ENCODE measurements at regions not wholly inside any gene's neighbourhood (a gene's known extent, or its start where the extent isn't known, plus 50 kb on each side); places are given as distances from the start of the nearest gene placed in this dataset.

DNA sequence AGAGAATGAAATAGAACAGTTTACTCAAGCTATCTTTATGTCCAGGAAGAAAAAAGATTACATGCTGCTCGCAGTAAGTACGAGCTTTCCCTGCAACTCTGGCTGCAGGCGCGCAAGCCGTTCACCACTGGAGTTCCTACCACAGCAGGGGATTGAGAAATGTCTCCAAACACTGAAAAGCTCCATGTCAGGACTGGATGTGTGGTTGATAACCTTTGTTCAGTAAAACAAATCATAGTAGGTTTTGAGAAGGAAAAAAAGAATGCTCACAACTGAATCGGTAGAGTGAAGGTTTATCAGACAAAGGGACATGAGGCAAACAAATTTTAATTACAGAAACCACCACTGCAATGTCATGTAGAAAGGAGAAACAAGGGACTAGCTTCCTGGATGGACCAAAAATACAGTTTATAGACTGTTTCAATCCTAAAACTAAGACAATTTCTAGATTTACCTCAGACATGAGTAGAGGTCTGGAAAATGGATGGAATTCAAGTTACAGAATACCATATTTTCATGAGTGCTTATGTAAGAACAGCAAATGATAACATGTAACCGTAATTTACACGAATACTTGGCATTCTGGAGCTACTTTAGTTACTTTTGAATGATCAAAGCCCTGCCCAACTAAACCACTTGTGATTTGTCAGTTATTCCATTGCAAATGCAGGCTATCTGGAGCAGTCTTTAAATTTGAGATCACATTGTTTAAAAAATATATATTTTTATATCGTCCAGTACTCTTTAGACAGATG, 471.1 kb downstream of the SHQ1 start:
- no peaks in the 10 kb centered on the region for H3K9me3 Mint-ChIP-seq (ENCODE audit: unreplicated experiment)
- no peak overlapping the region for H3K4me3 Mint-ChIP-seq (ENCODE audit: unreplicated experiment)
- TF ChIP-seq CTCF (IDR thresholded peaks at IDR 0.05; ENCODE audit: unreplicated experiment) = no peak
- no peak for DNase-seq (ENCODE audit: unreplicated experiment)
- intact Hi-C loops (cut with micrococcal nuclease) = no loop called here
- H3K36me3 Mint-ChIP-seq (ENCODE audit: insufficient read depth, unreplicated experiment) = peaks cover 29% of the 10 kb centered on the region
- peaks cover 18% of the 10 kb centered on the region for H3K4me1 Mint-ChIP-seq (ENCODE audit: insufficient read depth, unreplicated experiment)
- POLR2A ChIA-PET = interaction anchor here (1.0 kb wide), 1 partner anchor 12 kb away, joined by 3 read pairs; no protein-coding TSS in a partner anchor
- BruUV-seq (replicated peaks) = no TSS peak
- H3K27me3 Mint-ChIP-seq (ENCODE audit: insufficient read depth, unreplicated experiment) = no peaks in the 10 kb centered on the region
- H3K27ac Mint-ChIP-seq (ENCODE audit: low read depth, unreplicated experiment) = no peak overlapping the region
- CTCF ChIA-PET = interaction anchor here (1.1 to 1.2 kb wide), 2 partner anchors 9 to 510 kb away, joined by 3 to 4 read pairs; no protein-coding TSS in a partner anchor

DNA sequence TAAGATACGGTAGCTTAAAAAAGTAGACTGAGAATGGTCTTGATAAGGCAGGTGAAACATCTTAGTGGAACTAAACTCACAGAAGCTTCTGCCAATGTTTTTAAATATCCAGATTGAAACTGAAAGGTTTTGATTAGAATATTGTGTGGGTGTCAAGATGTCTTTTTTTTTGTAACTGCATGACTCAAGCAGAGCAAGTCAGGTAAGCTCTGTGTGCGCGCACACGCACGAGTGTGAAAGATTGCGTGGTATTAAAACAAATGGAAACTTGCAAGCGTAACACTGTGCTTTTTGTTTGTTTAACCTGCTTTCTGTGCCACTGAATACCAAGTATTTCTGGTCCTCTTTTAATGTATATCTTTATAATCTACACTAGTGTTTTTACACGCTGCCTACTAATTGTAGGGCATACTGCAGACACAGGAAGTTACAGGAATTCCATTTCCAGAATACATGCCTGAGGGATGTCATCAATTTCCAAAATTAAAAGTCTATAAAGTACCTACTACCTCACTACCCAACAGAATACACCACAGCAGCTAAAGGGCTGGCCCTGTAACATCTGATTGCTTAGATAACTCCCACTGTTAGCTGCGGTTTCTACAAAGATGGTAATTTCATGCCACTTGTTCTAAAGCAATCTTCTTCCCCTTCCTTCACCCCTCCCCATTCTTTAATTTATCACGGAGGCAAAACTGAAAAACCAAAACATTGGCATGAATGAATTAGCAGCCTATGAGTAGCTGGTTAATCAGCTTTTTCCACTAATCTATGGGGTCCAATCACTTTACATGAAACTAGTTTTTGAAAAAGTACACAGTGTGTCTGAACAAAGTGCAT, 472.8 kb downstream of the SHQ1 start:
- H3K4me3 Mint-ChIP-seq (ENCODE audit: unreplicated experiment) = no peak overlapping the region
- peaks cover 18% of the 10 kb centered on the region for H3K4me1 Mint-ChIP-seq (ENCODE audit: insufficient read depth, unreplicated experiment)
- DNase-seq (ENCODE audit: unreplicated experiment) = no peak
- CTCF ChIA-PET = interaction anchor here (0.7 to 0.9 kb wide), 3 partner anchors 39 to 648 kb away, joined by 3 to 4 read pairs (median 3); no protein-coding TSS in a partner anchor
- H3K27me3 Mint-ChIP-seq (ENCODE audit: insufficient read depth, unreplicated experiment) = no peaks in the 10 kb centered on the region
- peaks cover 29% of the 10 kb centered on the region for H3K36me3 Mint-ChIP-seq (ENCODE audit: insufficient read depth, unreplicated experiment)
- intact Hi-C loops (cut with micrococcal nuclease) = no loop called here
- no peak overlapping the region for H3K27ac Mint-ChIP-seq (ENCODE audit: low read depth, unreplicated experiment)
- no peaks in the 10 kb centered on the region for H3K9me3 Mint-ChIP-seq (ENCODE audit: unreplicated experiment)
- no TSS peak for BruUV-seq (replicated peaks)
- POLR2A ChIA-PET = interaction anchor here (0.9 to 1.4 kb wide), 4 partner anchors 8 to 29 kb away, joined by 3 to 7 read pairs (median 5); no protein-coding TSS in a partner anchor
- no peak for TF ChIP-seq CTCF (IDR thresholded peaks at IDR 0.05; ENCODE audit: unreplicated experiment)

DNA sequence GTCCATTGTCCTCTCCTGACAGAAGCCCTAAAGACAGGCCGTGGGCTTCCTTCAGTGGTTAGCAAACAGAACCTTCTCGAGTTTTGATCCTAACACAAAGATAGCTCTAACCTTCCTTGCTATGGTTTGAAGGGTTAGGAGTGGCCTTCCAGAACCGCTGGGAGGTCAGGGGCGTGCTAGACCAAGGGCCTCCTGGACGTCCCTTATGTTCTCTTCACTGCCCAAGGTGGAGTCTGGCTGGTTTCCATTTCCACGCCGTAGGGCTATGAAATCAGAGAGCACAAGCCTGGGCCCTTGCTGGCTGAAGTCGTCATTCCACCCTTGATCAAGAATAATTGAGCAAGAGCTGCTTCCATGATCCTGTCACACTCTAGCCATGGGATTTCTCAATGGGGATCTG, 475.1 kb downstream of the SHQ1 start:
- ChIA-PET POLR2A (no interaction called here), CTCF (no interaction called here)
- peaks cover under 1% of the 10 kb centered on the region for H3K4me1 Mint-ChIP-seq (ENCODE audit: insufficient read depth, unreplicated experiment)
- TF ChIP-seq CTCF (IDR thresholded peaks at IDR 0.05; ENCODE audit: unreplicated experiment) = no peak
- no peak overlapping the region for H3K4me3 Mint-ChIP-seq (ENCODE audit: unreplicated experiment)
- no peak overlapping the region for H3K27ac Mint-ChIP-seq (ENCODE audit: low read depth, unreplicated experiment)
- no peak for DNase-seq (ENCODE audit: unreplicated experiment)
- BruUV-seq (replicated peaks) = no TSS peak
- H3K27me3 Mint-ChIP-seq (ENCODE audit: insufficient read depth, unreplicated experiment) = no peaks in the 10 kb centered on the region
- intact Hi-C loops (cut with micrococcal nuclease) = no loop called here
- no peaks in the 10 kb centered on the region for H3K9me3 Mint-ChIP-seq (ENCODE audit: unreplicated experiment)
- peaks cover 11% of the 10 kb centered on the region for H3K36me3 Mint-ChIP-seq (ENCODE audit: insufficient read depth, unreplicated experiment)

- no peak for DNase-seq (ENCODE audit: unreplicated experiment)
- no peaks in the 10 kb centered on the region for H3K9me3 Mint-ChIP-seq (ENCODE audit: unreplicated experiment)
- H3K27me3 Mint-ChIP-seq (ENCODE audit: insufficient read depth, unreplicated experiment) = no peaks in the 10 kb centered on the region
- H3K27ac Mint-ChIP-seq (ENCODE audit: low read depth, unreplicated experiment) = no peak overlapping the region
- no TSS peak for BruUV-seq (replicated peaks)
- TF ChIP-seq CTCF (IDR thresholded peaks at IDR 0.05; ENCODE audit: unreplicated experiment) = no peak
- H3K36me3 Mint-ChIP-seq (ENCODE audit: insufficient read depth, unreplicated experiment) = peaks cover 6% of the 10 kb centered on the region
- intact Hi-C loops (cut with micrococcal nuclease) = no loop called here
- ChIA-PET POLR2A (no interaction called here), CTCF (no interaction called here)
- H3K4me1 Mint-ChIP-seq (ENCODE audit: insufficient read depth, unreplicated experiment) = no peaks in the 10 kb centered on the region
- H3K4me3 Mint-ChIP-seq (ENCODE audit: unreplicated experiment) = no peak overlapping the region
These were observed 476.1 kb downstream of the SHQ1 start for GRCh38 chr3:72372161-72372560.

All from MCF 10A (cell line).